K562 (cell line): ENCODE measurements at regions not wholly inside any gene's neighbourhood (a gene's known extent, or its start where the extent isn't known, plus 50 kb on each side); places are given as distances from the start of the nearest gene placed in this dataset.

ENCODE experiments used
- ATAC-seq: fragments of 200-7000 bp; cut with Tn5 transposase; 3 replicates; pipeline ENCODE4 v1.9.1; 2020; ENCODE audit warnings: moderate library complexity
- BruUV-seq: library from RNA; stranded (reverse); fragments of 400-500 nt; replicated peaks from 2 replicates; lab custom pipeline; 2021; lab: Mats Ljungman, UMichigan
- CTCF ChIA-PET: fragments of 300-600 bp; formaldehyde crosslinking; extraction: SDS; loops from one replicate; lab custom pipeline; 2021; ENCODE audit warnings: low intra/inter-chr PET ratio; lab: Yijun Ruan, JAX
- POLR2A ChIA-PET: fragments of 300-600, 350-650 bp; sonication (Branson Sonifier 250); formaldehyde crosslinking; extraction: SDS; loops from one replicate; lab custom pipeline; 2021; ENCODE audit warnings: antibody characterized with exemption, inconsistent platforms; lab: Yijun Ruan, JAX
- DNase-seq, 4 experiments: peaks; one replicate each; pipeline versions ENCODE4 v3.0.0 to v3.0.0-alpha.2; 2011 to 2018; ENCODE audit warnings: low spot score in 3 of 4, mixed read lengths in 3 of 4; ENCODE audit errors: extremely low read depth in 1 of 4
- FAIRE-seq: peaks from 2 replicates; lab custom pipeline; 2011; peaks lifted over from hg19 to GRCh38; lab: Jason Lieb, UNC
- H2AFZ ChIP-seq: 2 replicates; pipeline ENCODE4 v1.6.0; 2011; ENCODE audit warnings: low read depth, low read length, control low read depth, inconsistent platforms
- H3K27ac ChIP-seq: fragments of 200-600 bp; 3 replicates; pipeline ENCODE4 v1.8.0; 2011; ENCODE audit warnings: low read depth, mild to moderate bottlenecking, control low read depth, inconsistent platforms, low read length, moderate library complexity, mixed read lengths; ENCODE audit errors: extremely low read depth
- H3K27me3 ChIP-seq, 2 experiments: fragments of 300-600 bp in 1 of 2; 2 replicates in 1 of 2; 3 replicates in 1 of 2; pipeline versions ENCODE4 v1.6.0 to v1.8.0; 2011; ENCODE audit warnings: inconsistent platforms in 2 of 2, low read length in 2 of 2, mild to moderate bottlenecking in 1 of 2, mixed read lengths in 1 of 2, moderate library complexity in 1 of 2; ENCODE audit not compliant: control insufficient read depth in 2 of 2, insufficient read depth in 2 of 2
- H3K36me3 ChIP-seq: fragments of 300-600 bp; 3 replicates; pipeline ENCODE4 v1.8.0; 2011; ENCODE audit warnings: mild to moderate bottlenecking, low read length, inconsistent platforms; ENCODE audit not compliant: control insufficient read depth, insufficient read depth
- H3K4me1 ChIP-seq, 2 experiments: fragments of 200-600 bp in 1 of 2; replicated peaks in 1 of 2; 2 replicates in 1 of 2; 3 replicates in 1 of 2; pipeline versions ENCODE4 v1.5.1 to v1.8.0; 2011; ENCODE audit warnings: inconsistent platforms in 2 of 2, low read length in 2 of 2, mild to moderate bottlenecking in 1 of 2, mixed read lengths in 1 of 2, moderate library complexity in 1 of 2; ENCODE audit not compliant: control insufficient read depth in 2 of 2, insufficient read depth in 2 of 2
- H3K4me2 ChIP-seq: 2 replicates; pipeline ENCODE4 v1.6.1; 2011; ENCODE audit warnings: low read length, control low read depth, inconsistent platforms, mixed read lengths; ENCODE audit not compliant: insufficient read depth
- H3K4me3 ChIP-seq: fragments of 200-600 bp; sonication (generic), shearing (Covaris generic); 2 replicates; pipeline ENCODE4 v1.5.1; 2016; ENCODE audit warnings: control low read depth, inconsistent platforms
- H3K79me2 ChIP-seq: fragments of 200-600 bp; 3 replicates; pipeline ENCODE4 v1.8.0; 2011; ENCODE audit warnings: low read length, inconsistent platforms; ENCODE audit not compliant: control insufficient read depth, insufficient read depth
- H3K9ac ChIP-seq, 2 experiments: 2 replicates each; pipeline versions ENCODE4 v1.6.0 to v1.6.1; 2011; ENCODE audit warnings: low read depth in 2 of 2, low read length in 2 of 2, control low read depth in 1 of 2, inconsistent platforms in 1 of 2, mild to moderate bottlenecking in 1 of 2, mixed read lengths in 1 of 2; ENCODE audit not compliant: insufficient read depth in 1 of 2
- H3K9me1 ChIP-seq: one replicate; pipeline ENCODE4 v1.6.0; 2011; ENCODE audit warnings: inconsistent platforms, mild to moderate bottlenecking, low read length, moderate library complexity; ENCODE audit not compliant: control insufficient read depth, insufficient read depth
- H3K9me3 ChIP-seq: replicated peaks from 2 replicates; pipeline ENCODE4 v1.5.1; 2011; ENCODE audit warnings: low read depth, low read length, inconsistent platforms; ENCODE audit not compliant: control insufficient read depth, insufficient read depth
- H4K20me1 ChIP-seq: replicated peaks from 2 replicates; pipeline ENCODE4 v1.6.1; 2011; ENCODE audit warnings: low read length, inconsistent platforms, mixed read lengths; ENCODE audit not compliant: control insufficient read depth, insufficient read depth
- CC2D1A ChIP-seq: fragments of 450-650 bp; IDR thresholded peaks from 2 replicates; pipeline ENCODE4 v1.6.1; 2017; ENCODE audit warnings: mild to moderate bottlenecking
- MAZ ChIP-seq, 2 experiments: fragments of 450-650 bp in 1 of 2; sonication (generic) in 1 of 2; formaldehyde crosslinking; IDR thresholded peaks in 1 of 2; conservative IDR thresholded peaks in 1 of 2; 2 replicates each; pipeline versions ENCODE4 v1.4.0 to v1.5.0; 2020; ENCODE audit warnings: mild to moderate bottlenecking in 1 of 2, missing genetic modification reagents in 1 of 2
- SIN3B ChIP-seq: fragments of 450-650 bp; IDR thresholded peaks from 2 replicates; pipeline ENCODE4 v1.6.1; 2017; ENCODE audit warnings: low read depth, mild to moderate bottlenecking, moderate library complexity
- STAT5B ChIP-seq: fragments of 250-450 bp; sonication (Bioruptor Pico); IDR thresholded peaks from 2 replicates; pipeline ENCODE4 v1.8.0; 2021; ENCODE audit warnings: mild to moderate bottlenecking, inconsistent platforms
- ZNF347 ChIP-seq: fragments of 450-650 bp; formaldehyde crosslinking; IDR thresholded peaks from 2 replicates; pipeline ENCODE4 v1.4.0; 2020; ENCODE audit warnings: low read depth, mild to moderate bottlenecking, moderate library complexity
- WGBS: fragments of 100-300 bp; shearing (Covaris generic); methylation state at CpG from one replicate; pipeline ENCODE4 v1.1.6; 2016; ENCODE audit warnings: low coverage, mixed read lengths; ENCODE audit not compliant: insufficient coverage; ENCODE audit errors: missing lambda C conversion rate; 5-methylcytosine and 5-hydroxymethylcytosine counted together
- in situ Hi-C: fragments of 300-500 bp; cut with MboI; formaldehyde crosslinking; loops from 4 replicates; pipeline ENCODE4 v1.15.0; 2018; ENCODE audit warnings: inconsistent platforms, mixed read lengths
- intact Hi-C: fragments of 100-400 bp; cut with micrococcal nuclease; formaldehyde crosslinking; loops from 2 replicates; pipeline ENCODE4 v1.14.2; 2022
- TF ChIP-seq, protein P1 (sequence below), 2 experiments: fragments of 250-450 bp in 1 of 2; fragments of 450-650 bp in 1 of 2; sonication (Bioruptor Pico) in 1 of 2; IDR thresholded peaks; 2 replicates each; pipeline versions ENCODE4 v1.6.1 to v1.8.0; 2016 to 2021; ENCODE audit warnings: mild to moderate bottlenecking in 2 of 2, moderate library complexity in 2 of 2, missing compliant biosample characterization in 1 of 2, missing genetic modification characterization in 1 of 2
- TF ChIP-seq, protein P2 (sequence below), 2 experiments: fragments of 450-650 bp in 1 of 2; sonication (generic) in 1 of 2; formaldehyde crosslinking in 1 of 2; IDR thresholded peaks in 1 of 2; conservative IDR thresholded peaks in 1 of 2; 2 replicates each; pipeline versions ENCODE4 v1.6.1 to v1.8.1; 2016 to 2023; ENCODE audit warnings: mild to moderate bottlenecking in 2 of 2, moderate library complexity in 2 of 2, inconsistent platforms in 1 of 2, missing genetic modification reagents in 1 of 2

DNA sequence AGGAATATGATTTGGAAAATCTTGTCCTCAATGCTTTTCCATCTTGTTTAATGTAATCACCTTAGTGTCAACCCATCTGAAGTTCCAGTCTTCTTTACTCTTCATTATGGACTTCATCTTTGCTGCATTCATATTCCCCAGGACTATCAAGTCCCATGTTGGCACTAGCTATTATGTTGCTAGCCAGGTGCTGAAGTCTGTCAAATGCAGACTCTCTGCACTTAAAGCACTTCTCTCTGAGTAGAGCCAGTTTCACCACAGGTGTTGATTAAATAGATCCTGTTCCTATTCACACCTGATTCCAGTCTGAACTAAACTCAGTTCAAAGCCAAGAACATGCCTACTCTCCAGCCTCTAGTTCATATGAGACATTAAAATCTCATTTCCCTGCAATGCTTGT, 75.0 kb upstream of the PKN2 start:
- ATAC-seq (no peak), FAIRE-seq (no peak), DNase-seq (no peak)
- Histone ChIP-seq H3K4me1 (no peaks in the 10 kb centered on the region), H3K27ac (no peak overlapping the region), H3K36me3 (no peaks in the 10 kb centered on the region), H4K20me1 (no peaks in the 10 kb centered on the region), H3K27me3 (no peaks in the 10 kb centered on the region), H3K4me2 (no peak overlapping the region), H2AFZ (no peak overlapping the region), H3K9me3 (no peaks in the 10 kb centered on the region), H3K79me2 (no peaks in the 10 kb centered on the region), H3K9ac (no peak overlapping the region), H3K4me3 (no peak overlapping the region), H3K9me1 (no peaks in the 10 kb centered on the region)
- intact Hi-C loops (no loop called here), in situ Hi-C loops (no loop called here)
- BruUV-seq, result no TSS peak
- ChIA-PET POLR2A (no interaction called here), CTCF (interaction anchor here (0.6 kb wide), 1 partner anchor 1187 kb away, joined by 3 read pairs; no protein-coding TSS in a partner anchor)
- no peak for TF ChIP-seq SIN3B

DNA sequence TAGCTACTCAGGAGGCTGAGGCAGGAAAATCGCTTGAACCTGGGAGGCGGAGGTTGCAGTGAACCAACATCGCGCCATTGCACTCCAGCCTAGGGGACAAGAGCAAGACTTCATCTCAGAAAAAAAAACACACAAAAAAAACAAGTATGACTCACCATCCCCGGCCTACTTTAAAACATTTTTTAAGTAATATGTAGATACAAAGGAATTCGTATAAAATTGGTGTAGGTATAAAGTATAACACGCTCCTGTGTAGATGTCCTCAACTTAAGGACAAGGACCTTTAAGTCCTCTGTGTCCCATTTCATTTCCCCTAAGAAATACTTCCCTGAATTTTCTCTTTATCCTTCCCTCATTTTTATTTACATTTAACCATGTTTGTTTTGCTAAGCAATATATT, 73.4 kb upstream of the PKN2 start:
- BruUV-seq, result no TSS peak
- ChIA-PET CTCF (interaction anchor here (0.6 kb wide), 1 partner anchor 263 kb away, joined by 3 read pairs; no protein-coding TSS in a partner anchor), POLR2A (interaction anchor here (0.6 kb wide), 1 partner anchor 1315 kb away, joined by 3 read pairs; no protein-coding TSS in a partner anchor)
- Histone ChIP-seq H2AFZ (no peak overlapping the region), H3K79me2 (no peaks in the 10 kb centered on the region), H3K9ac (no peak overlapping the region), H3K4me2 (no peak overlapping the region), H3K4me3 (no peak overlapping the region), H3K9me1 (no peaks in the 10 kb centered on the region), H3K27ac (no peak overlapping the region), H4K20me1 (no peaks in the 10 kb centered on the region), H3K4me1 (no peaks in the 10 kb centered on the region), H3K9me3 (no peaks in the 10 kb centered on the region)
- 0% methylated on average over 7 of the region's 7 CpGs for WGBS
- intact Hi-C loops (no loop called here), in situ Hi-C loops (no loop called here)
- DNase-seq (no peak), ATAC-seq (no peak), FAIRE-seq (no peak)
- TF ChIP-seq, protein P1, sequence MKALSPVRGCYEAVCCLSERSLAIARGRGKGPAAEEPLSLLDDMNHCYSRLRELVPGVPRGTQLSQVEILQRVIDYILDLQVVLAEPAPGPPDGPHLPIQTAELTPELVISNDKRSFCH (CRISPR knock-in tag; IDR thresholded peaks at IDR 0.05), result no peak
- TF ChIP-seq, protein P1 (tag; IDR thresholded peaks at IDR 0.05), result no peak
- TF ChIP-seq STAT5B (CRISPR knock-in tag) (no peak), ZNF347 (CRISPR knock-in tag) (no peak), CC2D1A (no peak), MAZ (CRISPR knock-in tag; conservative IDR thresholded peaks at IDR 0.05 in 1 of 2, IDR thresholded peaks at IDR 0.05 in 1 of 2) (no peak)
- TF ChIP-seq, protein P2, sequence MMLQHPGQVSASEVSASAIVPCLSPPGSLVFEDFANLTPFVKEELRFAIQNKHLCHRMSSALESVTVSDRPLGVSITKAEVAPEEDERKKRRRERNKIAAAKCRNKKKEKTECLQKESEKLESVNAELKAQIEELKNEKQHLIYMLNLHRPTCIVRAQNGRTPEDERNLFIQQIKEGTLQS (IDR thresholded peaks at IDR 0.05), result 0 out of 2 replicates have a peak, but pooled peaks have one; percentile 10
- TF ChIP-seq, protein P2 (CRISPR knock-in tag; conservative IDR thresholded peaks at IDR 0.05), result no peak
- TF ChIP-seq, all 486 proteins: peak for 1
- Histone ChIP-seq H3K36me3 (no peaks in the 10 kb centered on the region), H3K27me3 (no peaks in the 10 kb centered on the region)
